Dendritic cell treated with granulocyte-macrophage colony-stimulating factor and Interleukin-4, amounts not matched to agents 40 ng/mL and 50 ng/mL, for 4 days (primary cell): ENCODE measurements at regions not wholly inside any gene's neighbourhood (a gene's known extent, or its start where the extent isn't known, plus 50 kb on each side); places are given as distances from the start of the nearest gene placed in this dataset.

Source experiments
- H3K27ac Mint-ChIP-seq: one replicate; pipeline ENCODE4 v1.8.0; 2022; ENCODE audit warnings: mild to moderate bottlenecking, mixed read lengths
- H3K27me3 Mint-ChIP-seq: one replicate; pipeline ENCODE4 v1.8.0; 2022; ENCODE audit warnings: mild to moderate bottlenecking, mixed read lengths
- H3K36me3 Mint-ChIP-seq: one replicate; pipeline ENCODE4 v1.8.0; 2022; ENCODE audit warnings: low read depth, mixed read lengths
- H3K4me1 Mint-ChIP-seq: one replicate; pipeline ENCODE4 v1.8.0; 2022; ENCODE audit warnings: low read depth, mixed read lengths
- H3K4me3 Mint-ChIP-seq: one replicate; pipeline ENCODE4 v1.8.0; 2022; ENCODE audit warnings: mild to moderate bottlenecking, moderate library complexity, mixed read lengths
- H3K9me3 Mint-ChIP-seq: one replicate; pipeline ENCODE4 v1.8.0; 2022; ENCODE audit warnings: mixed read lengths
- intact Hi-C: fragments of 100-400 bp; cut with micrococcal nuclease; formaldehyde crosslinking; loops from one replicate; pipeline ENCODE4 v1.15.0; 2022

DNA sequence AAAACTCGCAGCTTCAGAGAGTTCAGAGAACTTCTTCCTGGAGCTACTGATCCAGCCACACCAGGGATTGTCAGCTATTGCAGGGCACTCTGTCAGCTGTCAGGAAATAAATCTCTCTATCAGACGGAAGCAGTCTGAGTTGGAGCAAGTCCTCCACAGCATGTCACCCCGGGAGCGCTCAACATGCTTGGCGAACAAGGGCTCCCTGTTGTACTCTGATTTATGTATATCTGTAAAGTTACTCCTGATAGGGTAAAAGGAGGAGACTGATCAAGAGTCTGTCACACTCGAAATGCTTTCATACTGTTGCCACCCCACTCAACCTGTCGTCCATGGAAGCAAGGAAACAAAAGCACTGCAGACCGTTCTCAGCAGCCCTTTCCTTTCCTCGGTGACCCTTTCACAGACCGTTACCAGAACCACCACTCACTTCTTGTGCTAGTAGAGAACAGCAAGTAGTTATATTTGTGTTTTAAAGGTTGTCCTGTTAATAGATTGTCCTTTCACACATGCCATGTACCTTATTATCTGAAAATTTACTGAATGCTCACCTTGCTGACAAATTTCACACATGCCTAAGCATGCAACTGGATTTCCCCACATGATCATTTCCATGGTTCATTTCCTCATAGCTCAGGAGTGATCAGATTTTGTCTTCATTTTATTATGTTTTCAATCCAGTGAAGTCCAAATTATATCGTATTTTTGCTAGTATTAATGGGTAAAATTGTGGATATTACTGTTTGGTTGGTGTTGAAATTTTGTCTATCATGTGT is 2108.9 kb upstream of the TENM3 start:
- H3K9me3 Mint-ChIP-seq = no peaks in the 10 kb centered on the region
- no peak overlapping the region for H3K27ac Mint-ChIP-seq
- intact Hi-C loops = no loop called here
- no peaks in the 10 kb centered on the region for H3K4me1 Mint-ChIP-seq
- no peaks in the 10 kb centered on the region for H3K27me3 Mint-ChIP-seq
- peak overlapping the region; percentile 9 for H3K4me3 Mint-ChIP-seq
- H3K36me3 Mint-ChIP-seq = no peaks in the 10 kb centered on the region

- H3K4me1 Mint-ChIP-seq = no peaks in the 10 kb centered on the region
- H3K9me3 Mint-ChIP-seq = no peaks in the 10 kb centered on the region
- H3K36me3 Mint-ChIP-seq = no peaks in the 10 kb centered on the region
- no peaks in the 10 kb centered on the region for H3K27me3 Mint-ChIP-seq
- intact Hi-C loops = no loop called here
- no peak overlapping the region for H3K27ac Mint-ChIP-seq
- H3K4me3 Mint-ChIP-seq = no peak overlapping the region
Measured at GRCh38 chr4:180141734-180142133, 2101.5 kb upstream of the TENM3 start.

- Mint-ChIP-seq H3K9me3 (no peaks in the 10 kb centered on the region), H3K27me3 (no peaks in the 10 kb centered on the region), H3K4me3 (no peak overlapping the region), H3K27ac (no peak overlapping the region), H3K36me3 (no peaks in the 10 kb centered on the region), H3K4me1 (no peaks in the 10 kb centered on the region)
- intact Hi-C loops = no loop called here
Measured at GRCh38 chr4:180148737-180149136, 2094.5 kb upstream of the TENM3 start.

GRCh38 chr4:180150818-180151217 is 2092.4 kb upstream of the TENM3 start:
- Mint-ChIP-seq H3K27me3 (no peaks in the 10 kb centered on the region), H3K9me3 (no peaks in the 10 kb centered on the region), H3K4me1 (no peaks in the 10 kb centered on the region), H3K4me3 (no peak overlapping the region), H3K27ac (no peak overlapping the region), H3K36me3 (no peaks in the 10 kb centered on the region)
- intact Hi-C loops = no loop called here

- H3K36me3 Mint-ChIP-seq = no peaks in the 10 kb centered on the region
- no peaks in the 10 kb centered on the region for H3K27me3 Mint-ChIP-seq
- no peak overlapping the region for H3K4me3 Mint-ChIP-seq
- no peak overlapping the region for H3K27ac Mint-ChIP-seq
- H3K4me1 Mint-ChIP-seq = no peaks in the 10 kb centered on the region
- H3K9me3 Mint-ChIP-seq = no peaks in the 10 kb centered on the region
- intact Hi-C loops = no loop called here
Measured at GRCh38 chr4:180152831-180153230, 2090.4 kb upstream of the TENM3 start.

GRCh38 chr4:180153587-180153986 is 2089.6 kb upstream of the TENM3 start:
- no peaks in the 10 kb centered on the region for H3K9me3 Mint-ChIP-seq
- no peak overlapping the region for H3K27ac Mint-ChIP-seq
- intact Hi-C loops = no loop called here
- no peaks in the 10 kb centered on the region for H3K36me3 Mint-ChIP-seq
- no peaks in the 10 kb centered on the region for H3K4me1 Mint-ChIP-seq
- H3K27me3 Mint-ChIP-seq = no peaks in the 10 kb centered on the region
- no peak overlapping the region for H3K4me3 Mint-ChIP-seq

- Mint-ChIP-seq H3K9me3 (no peaks in the 10 kb centered on the region), H3K4me1 (no peaks in the 10 kb centered on the region), H3K27ac (no peak overlapping the region), H3K4me3 (no peak overlapping the region), H3K36me3 (no peaks in the 10 kb centered on the region), H3K27me3 (no peaks in the 10 kb centered on the region)
- intact Hi-C loops = no loop called here
Measured at GRCh38 chr4:180156684-180157083, 2086.5 kb upstream of the TENM3 start.

GRCh38 chr4:180160195-180160983 is 2082.8 kb upstream of the TENM3 start:
- Mint-ChIP-seq H3K4me1 (no peaks in the 10 kb centered on the region), H3K27me3 (no peaks in the 10 kb centered on the region), H3K36me3 (no peaks in the 10 kb centered on the region), H3K27ac (no peak overlapping the region), H3K4me3 (no peak overlapping the region), H3K9me3 (no peaks in the 10 kb centered on the region)
- intact Hi-C loops = no loop called here

DNA sequence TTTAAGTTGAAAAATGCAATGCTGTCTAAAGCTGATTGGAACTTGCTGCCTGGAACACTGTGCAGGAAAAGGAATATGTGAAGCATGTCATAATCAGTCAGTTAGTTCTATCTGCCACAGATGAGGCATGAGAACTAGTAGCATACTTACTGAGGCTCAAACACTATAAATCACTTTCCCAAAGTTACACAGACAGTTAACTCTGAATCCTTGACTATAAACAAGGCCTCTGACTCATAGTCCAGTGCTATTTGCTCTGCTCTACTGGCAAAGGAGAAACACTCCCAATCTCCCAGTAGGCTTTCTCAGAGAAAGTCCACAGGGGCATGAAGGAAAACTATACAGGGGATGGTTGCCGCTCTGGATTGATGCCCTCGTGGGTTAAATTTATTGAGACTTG is 2078.4 kb upstream of the TENM3 start:
- no peaks in the 10 kb centered on the region for H3K27me3 Mint-ChIP-seq
- no peaks in the 10 kb centered on the region for H3K36me3 Mint-ChIP-seq
- no peak overlapping the region for H3K4me3 Mint-ChIP-seq
- no peaks in the 10 kb centered on the region for H3K4me1 Mint-ChIP-seq
- H3K9me3 Mint-ChIP-seq = no peaks in the 10 kb centered on the region
- intact Hi-C loops = no loop called here
- no peak overlapping the region for H3K27ac Mint-ChIP-seq

DNA sequence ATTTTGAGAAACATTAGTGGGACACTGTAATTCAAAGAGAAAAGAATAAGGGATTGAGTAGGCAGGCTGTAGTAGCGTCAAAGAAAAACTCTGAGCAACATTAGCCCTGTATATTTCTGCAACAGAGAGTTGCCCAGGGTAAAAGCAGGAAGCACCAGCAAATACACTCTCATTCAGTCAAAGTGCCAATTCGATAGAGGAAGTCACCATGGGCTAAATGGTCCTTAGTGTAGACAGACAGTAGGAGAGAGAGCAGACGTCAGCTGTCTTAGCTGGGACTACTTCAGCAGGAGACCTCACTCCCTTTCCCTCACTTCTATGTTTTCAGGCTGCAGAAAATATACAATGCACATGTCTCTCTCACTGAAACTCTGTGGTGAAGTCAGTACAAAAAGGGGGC is 2073.8 kb upstream of the TENM3 start:
- Mint-ChIP-seq H3K27ac (no peak overlapping the region), H3K36me3 (no peaks in the 10 kb centered on the region), H3K4me1 (no peaks in the 10 kb centered on the region), H3K27me3 (no peaks in the 10 kb centered on the region), H3K4me3 (no peak overlapping the region), H3K9me3 (no peaks in the 10 kb centered on the region)
- intact Hi-C loops = no loop called here

DNA sequence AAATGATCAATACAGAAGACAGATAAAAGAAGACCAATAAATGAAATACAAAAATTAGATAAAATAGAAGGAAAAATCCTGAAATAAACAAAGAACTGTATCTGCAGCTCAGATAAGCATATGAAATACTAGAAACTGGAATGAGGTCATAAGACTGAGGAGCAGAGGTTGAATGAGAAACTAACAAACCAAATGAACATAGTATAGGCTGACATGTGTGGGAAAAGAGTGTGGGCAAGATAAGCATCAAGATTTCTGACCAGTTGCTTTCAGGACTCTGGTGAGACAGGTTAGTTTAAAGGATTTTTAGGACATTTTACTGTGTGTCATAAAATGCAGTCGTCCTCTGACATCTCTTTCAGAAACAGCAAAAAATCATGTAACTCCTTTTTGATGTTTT is 2073.2 kb upstream of the TENM3 start:
- Mint-ChIP-seq H3K9me3 (no peaks in the 10 kb centered on the region), H3K27me3 (no peaks in the 10 kb centered on the region), H3K4me3 (no peak overlapping the region), H3K4me1 (no peaks in the 10 kb centered on the region), H3K36me3 (no peaks in the 10 kb centered on the region), H3K27ac (no peak overlapping the region)
- intact Hi-C loops = no loop called here

- Mint-ChIP-seq H3K27ac (no peak overlapping the region), H3K36me3 (no peaks in the 10 kb centered on the region), H3K9me3 (no peaks in the 10 kb centered on the region), H3K4me3 (no peak overlapping the region), H3K27me3 (no peaks in the 10 kb centered on the region), H3K4me1 (no peaks in the 10 kb centered on the region)
- intact Hi-C loops = no loop called here
Measured at GRCh38 chr4:180179146-180179545, 2064.1 kb upstream of the TENM3 start.

DNA sequence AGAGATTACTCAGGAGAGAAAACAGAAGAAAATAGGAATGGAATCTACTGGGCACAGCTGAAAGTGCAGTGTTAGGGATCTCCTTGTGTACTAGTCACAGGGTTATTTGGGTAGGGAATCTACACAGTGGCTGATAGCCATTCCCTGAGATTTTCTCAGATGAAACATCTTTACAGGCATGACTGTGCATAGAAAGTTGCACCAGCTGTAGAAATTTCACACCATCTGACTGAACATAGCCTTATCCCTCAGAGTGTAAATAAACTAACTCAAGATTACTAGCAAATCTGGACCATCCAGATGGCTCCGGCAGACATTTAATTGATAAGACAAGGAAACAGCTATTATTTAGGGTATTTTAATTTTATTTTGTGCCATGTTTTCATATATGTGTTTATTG is 2053.5 kb upstream of the TENM3 start:
- Mint-ChIP-seq H3K4me1 (no peaks in the 10 kb centered on the region), H3K27ac (no peak overlapping the region), H3K4me3 (no peak overlapping the region), H3K9me3 (peaks cover 5% of the 10 kb centered on the region), H3K27me3 (no peaks in the 10 kb centered on the region), H3K36me3 (no peaks in the 10 kb centered on the region)
- intact Hi-C loops = no loop called here

DNA sequence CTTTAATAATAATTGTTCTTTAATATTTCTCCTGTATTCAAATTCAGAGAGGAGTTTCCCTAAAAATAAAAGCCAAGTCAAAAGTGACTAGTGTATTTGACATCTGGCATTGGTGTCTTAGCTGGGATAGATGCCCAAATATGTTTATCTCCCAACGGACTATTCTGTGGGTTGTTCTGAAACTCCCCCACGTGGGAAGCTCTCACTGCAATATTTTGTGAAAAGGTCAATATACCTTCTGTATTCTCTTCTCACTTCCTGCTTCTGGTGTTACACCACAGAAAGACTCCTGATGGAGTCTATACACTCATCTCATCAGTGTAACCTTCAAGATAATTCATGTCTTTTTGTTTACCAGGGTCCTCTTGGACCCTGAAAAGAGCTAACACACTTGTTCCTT is 2052.8 kb upstream of the TENM3 start:
- H3K27ac Mint-ChIP-seq = no peak overlapping the region
- H3K4me1 Mint-ChIP-seq = no peaks in the 10 kb centered on the region
- intact Hi-C loops = no loop called here
- peaks cover 5% of the 10 kb centered on the region for H3K9me3 Mint-ChIP-seq
- H3K36me3 Mint-ChIP-seq = no peaks in the 10 kb centered on the region
- no peaks in the 10 kb centered on the region for H3K27me3 Mint-ChIP-seq
- H3K4me3 Mint-ChIP-seq = no peak overlapping the region

DNA sequence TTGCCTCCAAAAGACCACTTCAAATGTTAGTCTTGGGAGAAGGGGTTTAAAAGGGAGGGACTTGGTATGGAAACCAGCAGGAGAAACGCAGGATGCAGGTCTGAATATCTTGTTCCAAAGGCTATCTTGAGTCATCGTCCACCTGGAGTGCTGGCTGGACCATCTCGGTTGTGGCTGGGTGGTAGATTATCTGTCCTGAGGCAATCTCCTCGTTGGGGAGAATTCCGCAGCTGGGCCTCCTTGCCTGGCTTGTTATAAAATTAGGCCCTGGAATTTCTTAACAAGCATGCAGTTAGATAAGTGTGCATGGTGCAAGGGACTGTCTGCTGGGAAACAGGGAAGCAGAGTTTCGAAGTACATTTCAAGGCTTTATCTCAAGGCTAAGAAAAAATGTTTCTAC is 2045.7 kb upstream of the TENM3 start:
- intact Hi-C loops = no loop called here
- Mint-ChIP-seq H3K27me3 (no peaks in the 10 kb centered on the region), H3K27ac (no peak overlapping the region), H3K4me1 (no peaks in the 10 kb centered on the region), H3K9me3 (no peaks in the 10 kb centered on the region), H3K4me3 (no peak overlapping the region), H3K36me3 (no peaks in the 10 kb centered on the region)
